ENCODE measurements at regions not wholly inside any gene's neighbourhood (a gene's known extent, or its start where the extent isn't known, plus 50 kb on each side); places are given as distances from the start of the nearest gene placed in this dataset.

DNA sequence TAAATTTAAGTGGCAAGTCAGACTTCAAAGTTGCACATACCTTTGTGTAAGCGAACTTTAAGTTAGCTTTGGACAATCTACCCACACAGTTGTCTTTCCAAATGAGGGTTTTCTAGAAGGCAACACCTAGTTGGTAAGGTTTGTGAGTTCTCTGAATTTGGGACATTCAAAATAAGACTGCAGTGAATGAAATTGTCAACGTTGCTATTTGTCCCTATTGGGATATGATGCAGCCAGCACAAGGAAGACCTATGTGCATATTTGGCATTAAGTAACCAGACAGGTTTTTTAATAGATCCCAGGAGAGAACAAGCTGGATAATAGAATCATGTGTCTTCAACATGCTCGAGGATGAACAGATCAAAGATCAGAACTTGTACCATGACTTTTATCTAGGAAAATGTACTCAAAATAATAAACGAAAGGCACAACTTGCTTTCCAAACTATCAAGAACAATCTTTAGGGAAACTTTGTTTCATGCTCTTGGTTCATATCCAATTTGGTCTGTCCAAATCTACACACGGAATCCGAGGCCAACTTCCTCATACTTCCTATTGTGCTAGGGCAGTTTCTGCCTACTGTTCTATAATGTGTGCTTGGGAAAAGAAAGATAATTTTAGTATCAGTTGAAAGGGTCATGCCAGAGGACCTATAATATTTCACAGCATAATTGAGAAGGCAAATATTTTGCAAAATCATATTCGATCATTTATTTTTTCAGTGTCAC, 284.2 kb upstream of the SOX5 start:
- Mint-ChIP-seq H3K4me3 (no peak overlapping the region), H3K9me3 (peaks cover 4% of the 10 kb centered on the region), H3K27ac (no peak overlapping the region), H3K4me1 (peaks cover 40% of the 10 kb centered on the region), H3K27me3 (ENCODE audit: insufficient read depth, low read depth) (peaks cover 2% of the 10 kb centered on the region), H3K36me3 (peaks cover 22% of the 10 kb centered on the region)
- Histone ChIP-seq H2AFZ (replicated peaks) (no peak overlapping the region), H3K9me3 (ENCODE audit: low read depth) (no peaks in the 10 kb centered on the region), H3K4me3 (no peak overlapping the region), H3K79me2 (ENCODE audit: low read depth) (no peaks in the 10 kb centered on the region), H3K4me2 (no peak overlapping the region), H3K27ac (no peak overlapping the region), H3F3A (ENCODE audit: low read depth) (peaks cover 27% of the 10 kb centered on the region), H3K9ac (no peak overlapping the region), H4K20me1 (ENCODE audit: low read depth) (no peaks in the 10 kb centered on the region), H3K27me3 (no peaks in the 10 kb centered on the region), H3K4me1 (peaks cover 47% of the 10 kb centered on the region), H3K36me3 (no peaks in the 10 kb centered on the region)
- TF ChIP-seq EZH2 (IDR thresholded peaks at IDR 0.05) (no peak), EZH2phosphoT487 (IDR thresholded peaks at IDR 0.05) (no peak)
- TF ChIP-seq, protein P1, sequence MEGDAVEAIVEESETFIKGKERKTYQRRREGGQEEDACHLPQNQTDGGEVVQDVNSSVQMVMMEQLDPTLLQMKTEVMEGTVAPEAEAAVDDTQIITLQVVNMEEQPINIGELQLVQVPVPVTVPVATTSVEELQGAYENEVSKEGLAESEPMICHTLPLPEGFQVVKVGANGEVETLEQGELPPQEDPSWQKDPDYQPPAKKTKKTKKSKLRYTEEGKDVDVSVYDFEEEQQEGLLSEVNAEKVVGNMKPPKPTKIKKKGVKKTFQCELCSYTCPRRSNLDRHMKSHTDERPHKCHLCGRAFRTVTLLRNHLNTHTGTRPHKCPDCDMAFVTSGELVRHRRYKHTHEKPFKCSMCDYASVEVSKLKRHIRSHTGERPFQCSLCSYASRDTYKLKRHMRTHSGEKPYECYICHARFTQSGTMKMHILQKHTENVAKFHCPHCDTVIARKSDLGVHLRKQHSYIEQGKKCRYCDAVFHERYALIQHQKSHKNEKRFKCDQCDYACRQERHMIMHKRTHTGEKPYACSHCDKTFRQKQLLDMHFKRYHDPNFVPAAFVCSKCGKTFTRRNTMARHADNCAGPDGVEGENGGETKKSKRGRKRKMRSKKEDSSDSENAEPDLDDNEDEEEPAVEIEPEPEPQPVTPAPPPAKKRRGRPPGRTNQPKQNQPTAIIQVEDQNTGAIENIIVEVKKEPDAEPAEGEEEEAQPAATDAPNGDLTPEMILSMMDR (IDR thresholded peaks at IDR 0.05) = no peak
- DNase-seq (ENCODE audit: low spot score) = no peak

DNA sequence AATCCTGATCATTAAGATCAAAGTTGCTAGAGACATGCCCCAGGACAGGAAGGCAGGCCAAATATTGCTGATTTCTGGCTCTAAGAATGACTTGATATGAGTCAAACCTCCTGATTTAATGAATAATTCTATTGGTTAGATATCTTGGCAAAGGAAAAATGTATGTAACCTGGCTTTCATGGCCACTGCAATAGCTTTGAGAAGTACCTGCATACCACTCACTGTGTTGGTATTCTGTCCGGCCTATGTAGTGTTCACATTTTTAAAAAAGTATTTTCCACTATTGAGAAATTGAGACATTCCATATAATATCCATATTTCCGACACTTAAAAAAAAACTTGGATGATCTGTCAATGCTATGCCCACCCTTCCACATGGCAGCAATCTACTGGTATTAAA, 283.1 kb upstream of the SOX5 start:
- Mint-ChIP-seq H3K9me3 (peaks cover 4% of the 10 kb centered on the region), H3K27me3 (ENCODE audit: insufficient read depth, low read depth) (peaks cover 2% of the 10 kb centered on the region), H3K4me1 (peaks cover 50% of the 10 kb centered on the region), H3K36me3 (peaks cover 20% of the 10 kb centered on the region), H3K4me3 (no peak overlapping the region), H3K27ac (no peak overlapping the region)
- Histone ChIP-seq H2AFZ (replicated peaks) (no peak overlapping the region), H3K79me2 (ENCODE audit: low read depth) (no peaks in the 10 kb centered on the region), H3K4me1 (peaks cover 45% of the 10 kb centered on the region), H4K20me1 (ENCODE audit: low read depth) (no peaks in the 10 kb centered on the region), H3K36me3 (no peaks in the 10 kb centered on the region), H3K9me3 (ENCODE audit: low read depth) (no peaks in the 10 kb centered on the region), H3F3A (ENCODE audit: low read depth) (peaks cover 27% of the 10 kb centered on the region), H3K27me3 (no peaks in the 10 kb centered on the region), H3K4me2 (no peak overlapping the region), H3K9ac (no peak overlapping the region), H3K27ac (no peak overlapping the region), H3K4me3 (no peak overlapping the region)
- DNase-seq (ENCODE audit: low spot score) = no peak
- TF ChIP-seq EZH2 (IDR thresholded peaks at IDR 0.05) = no peak
- TF ChIP-seq EZH2phosphoT487 (IDR thresholded peaks at IDR 0.05) = no peak
- TF ChIP-seq, protein P1 (IDR thresholded peaks at IDR 0.05) = no peak

DNA sequence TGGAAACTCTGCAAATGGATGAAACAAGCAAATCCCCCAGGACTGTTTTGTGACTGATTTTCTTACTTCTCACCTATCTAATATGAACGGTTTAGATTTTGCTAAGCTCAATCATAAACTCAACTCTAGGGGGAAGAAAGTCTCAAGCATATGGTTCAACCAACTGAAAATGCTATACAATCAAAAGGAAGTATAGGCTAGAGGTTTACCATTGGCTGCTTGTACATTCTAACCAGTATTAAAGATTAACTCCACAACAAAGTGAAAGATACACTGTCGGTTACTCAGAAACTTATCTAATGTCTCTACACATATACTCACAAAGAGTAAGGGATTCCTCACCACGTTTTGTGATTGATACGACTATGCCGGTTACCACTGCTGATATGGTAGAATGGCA, 281.8 kb upstream of the SOX5 start:
- no peaks in the 10 kb centered on the region for H3K79me2 ChIP-seq (ENCODE audit: low read depth)
- Mint-ChIP-seq H3K27ac (peak overlapping the region; percentile 88), H3K4me3 (no peak overlapping the region), H3K36me3 (peaks cover 20% of the 10 kb centered on the region), H3K27me3 (ENCODE audit: insufficient read depth, low read depth) (peaks cover 4% of the 10 kb centered on the region), H3K9me3 (peaks cover 4% of the 10 kb centered on the region), H3K4me1 (peaks cover 52% of the 10 kb centered on the region)
- DNase-seq (ENCODE audit: low spot score) = no peak
- H3K4me1 ChIP-seq = peaks cover 45% of the 10 kb centered on the region
- no peaks in the 10 kb centered on the region for H3K27me3 ChIP-seq
- no peak overlapping the region for H3K4me3 ChIP-seq
- peak overlapping the region; percentile 68 for H3K4me2 ChIP-seq
- H3K36me3 ChIP-seq = no peaks in the 10 kb centered on the region
- no peak overlapping the region for H3K27ac ChIP-seq
- H3K9ac ChIP-seq = no peak overlapping the region
- H4K20me1 ChIP-seq (ENCODE audit: low read depth) = no peaks in the 10 kb centered on the region
- H2AFZ ChIP-seq (replicated peaks) = no peak overlapping the region
- H3F3A ChIP-seq (ENCODE audit: low read depth) = peaks cover 23% of the 10 kb centered on the region
- TF ChIP-seq, protein P1 (IDR thresholded peaks at IDR 0.05) = no peak
- TF ChIP-seq EZH2 (IDR thresholded peaks at IDR 0.05) (no peak), EZH2phosphoT487 (IDR thresholded peaks at IDR 0.05) (no peak)
- no peaks in the 10 kb centered on the region for H3K9me3 ChIP-seq (ENCODE audit: low read depth)

Data from neural progenitor cell (in vitro differentiated cells).